Esophagus muscularis mucosa (tissue), 3 donors: ENCODE measurements at regions not wholly inside any gene's neighbourhood (a gene's known extent, or its start where the extent isn't known, plus 50 kb on each side); places are given as distances from the start of the nearest gene placed in this dataset.

Experiments used
- CTCF ChIP-seq, 3 experiments: fragments of 200-600 bp in 2 of 3; fragments of 450-650 bp in 1 of 3; sonication (generic) in 2 of 3; IDR thresholded peaks; one replicate each; pipeline ENCODE4 v1.5.1; 2017 to 2019; ENCODE audit warnings: antibody characterized with exemption in 3 of 3, mild to moderate bottlenecking in 2 of 3, moderate library complexity in 1 of 3
- POLR2A ChIP-seq: fragments of 450-650 bp; IDR thresholded peaks from one replicate; pipeline ENCODE4 v1.6.1; 2017; ENCODE audit warnings: antibody characterized with exemption, moderate library complexity, mild to moderate bottlenecking, low read depth
- POLR2AphosphoS5 ChIP-seq, 2 donors: sonication (generic); formaldehyde crosslinking; IDR thresholded peaks; one replicate each; pipeline ENCODE4 v1.6.1; 2017; ENCODE audit warnings: antibody characterized with exemption in 2 of 2

DNA sequence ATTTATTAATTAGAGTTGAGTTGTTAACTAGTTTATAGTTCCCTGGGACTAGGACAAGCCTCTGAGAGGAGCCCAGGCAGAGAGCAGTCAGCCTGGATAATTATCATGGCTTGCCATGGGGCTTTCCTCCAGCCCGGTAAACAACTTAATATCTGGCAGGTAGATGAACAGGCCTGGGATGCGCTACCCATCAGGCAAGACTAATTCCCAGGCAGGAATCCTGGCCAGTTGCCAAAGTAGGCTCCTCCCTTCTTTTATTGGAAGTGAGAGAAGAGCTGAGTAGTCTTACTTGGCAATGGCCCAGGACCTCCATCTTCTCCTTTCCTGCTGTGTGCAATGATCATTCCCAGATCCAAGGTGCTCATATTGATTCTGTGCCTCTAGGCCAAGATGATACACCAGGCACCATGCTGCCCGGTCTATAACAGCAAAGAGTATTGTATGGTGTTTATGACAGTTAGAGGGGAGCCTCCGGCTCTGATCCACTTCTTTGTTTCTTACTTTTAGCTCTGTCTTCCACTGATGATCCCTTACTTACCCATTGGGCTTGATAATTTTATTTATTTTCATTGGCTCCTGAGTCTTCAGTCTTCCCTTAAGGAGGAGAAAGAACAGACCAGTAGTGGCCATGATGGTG lies 408.7 kb downstream of the REEP3 start:
- TF ChIP-seq CTCF (IDR thresholded peaks at IDR 0.05) (no peak), POLR2AphosphoS5 (IDR thresholded peaks at IDR 0.05) (no peak), POLR2A (no peak)
